GM12878 (cell line): ENCODE measurements at regions not wholly inside any gene's neighbourhood (a gene's known extent, or its start where the extent isn't known, plus 50 kb on each side); places are given as distances from the start of the nearest gene placed in this dataset.

Experiments used
- CEBPB ChIP-seq, 2 experiments: fragments of 150-350 bp in 1 of 2; IDR thresholded peaks; 2 replicates each; pipeline ENCODE4 v1.6.1; 2012 to 2014; ENCODE audit warnings: low read depth in 2 of 2, low read length in 2 of 2, borderline replicate concordance in 1 of 2, inconsistent platforms in 1 of 2
- FOS ChIP-seq: IDR thresholded peaks from 3 replicates; pipeline ENCODE4 v1.6.1; 2011; ENCODE audit warnings: borderline replicate concordance; ENCODE audit not compliant: insufficient read length; ENCODE audit errors: extremely low read depth
- NFXL1 ChIP-seq: fragments of 450-650 bp; IDR thresholded peaks from 2 replicates; pipeline ENCODE4 v1.6.1; 2017; ENCODE audit warnings: antibody characterized with exemption, mild to moderate bottlenecking, borderline replicate concordance
- POLR2A ChIP-seq: IDR thresholded peaks from 2 replicates; pipeline ENCODE4 v1.6.1; 2011; ENCODE audit warnings: low read depth, mild to moderate bottlenecking, low read length
- SIX5 ChIP-seq: IDR thresholded peaks from 2 replicates; pipeline ENCODE4 v1.6.1; 2011; ENCODE audit warnings: mild to moderate bottlenecking, low read depth, low read length, moderate library complexity; ENCODE audit not compliant: severe bottlenecking
- TF ChIP-seq, protein P1 (sequence below), 3 experiments: IDR thresholded peaks in 2 of 3; conservative IDR thresholded peaks in 1 of 3; 2 replicates each; pipeline ENCODE4 v1.5.1; 2011; ENCODE audit warnings: low read depth in 3 of 3, low read length in 3 of 3, mild to moderate bottlenecking in 3 of 3, control low read depth in 2 of 3, moderate library complexity in 2 of 3, inconsistent platforms in 1 of 3, mixed read lengths in 1 of 3; ENCODE audit not compliant: control insufficient read depth in 2 of 3, insufficient read depth in 1 of 3; ENCODE audit errors: extremely low read depth in 1 of 3

DNA sequence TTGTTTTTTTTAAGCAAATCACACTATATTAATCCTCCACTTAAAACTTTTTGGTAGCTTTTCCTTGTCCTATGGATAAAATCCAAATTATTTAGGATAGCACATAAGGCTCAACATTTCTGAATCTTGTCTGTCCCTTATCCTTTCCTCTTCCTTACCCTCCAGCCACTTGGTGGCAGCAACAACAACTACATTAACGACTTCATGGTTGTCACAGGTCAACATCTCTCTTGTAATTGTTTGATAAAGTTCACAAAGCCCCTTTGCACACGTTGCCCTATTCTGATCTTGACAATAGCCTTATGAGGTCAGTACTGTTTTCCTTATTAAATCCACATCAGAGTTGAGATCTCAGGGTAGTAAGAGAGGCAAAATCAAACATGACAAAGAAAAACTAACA is 269.0 kb upstream of the PABPC4L start:
- TF ChIP-seq, protein P1, sequence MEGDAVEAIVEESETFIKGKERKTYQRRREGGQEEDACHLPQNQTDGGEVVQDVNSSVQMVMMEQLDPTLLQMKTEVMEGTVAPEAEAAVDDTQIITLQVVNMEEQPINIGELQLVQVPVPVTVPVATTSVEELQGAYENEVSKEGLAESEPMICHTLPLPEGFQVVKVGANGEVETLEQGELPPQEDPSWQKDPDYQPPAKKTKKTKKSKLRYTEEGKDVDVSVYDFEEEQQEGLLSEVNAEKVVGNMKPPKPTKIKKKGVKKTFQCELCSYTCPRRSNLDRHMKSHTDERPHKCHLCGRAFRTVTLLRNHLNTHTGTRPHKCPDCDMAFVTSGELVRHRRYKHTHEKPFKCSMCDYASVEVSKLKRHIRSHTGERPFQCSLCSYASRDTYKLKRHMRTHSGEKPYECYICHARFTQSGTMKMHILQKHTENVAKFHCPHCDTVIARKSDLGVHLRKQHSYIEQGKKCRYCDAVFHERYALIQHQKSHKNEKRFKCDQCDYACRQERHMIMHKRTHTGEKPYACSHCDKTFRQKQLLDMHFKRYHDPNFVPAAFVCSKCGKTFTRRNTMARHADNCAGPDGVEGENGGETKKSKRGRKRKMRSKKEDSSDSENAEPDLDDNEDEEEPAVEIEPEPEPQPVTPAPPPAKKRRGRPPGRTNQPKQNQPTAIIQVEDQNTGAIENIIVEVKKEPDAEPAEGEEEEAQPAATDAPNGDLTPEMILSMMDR (IDR thresholded peaks at IDR 0.05 in 2 of 3, conservative IDR thresholded peaks at IDR 0.05 in 1 of 3; ENCODE audit: control insufficient read depth in 2 of 3, extremely low read depth in 1 of 3, insufficient read depth in 1 of 3, low read depth in 3 of 3, low read length in 3 of 3) = peak; percentile 23 to 60 (median 42); a peak in 4 of 6 replicates
- TF ChIP-seq CEBPB (IDR thresholded peaks at IDR 0.05; ENCODE audit: borderline replicate concordance in 1 of 2, low read depth in 2 of 2, low read length in 2 of 2) (no peak), NFXL1 (no peak), POLR2A (no peak), FOS (no peak), SIX5 (no peak)
